Adrenal gland (tissue), 9 donors: ENCODE measurements at regions not wholly inside any gene's neighbourhood (a gene's known extent, or its start where the extent isn't known, plus 50 kb on each side); places are given as distances from the start of the nearest gene placed in this dataset.

ENCODE experiments used
- DNase-seq, 7 donors: peaks; one replicate each; pipeline ENCODE4 v3.0.0-alpha.2; 2019 to 2020
- H3K27ac ChIP-seq, 5 donors: fragments of 200-600 bp; sonication (generic) in 4 of 5; 1 replicate in 3 of 5; 2 replicates in 2 of 5; pipeline versions ENCODE4 v1.5.1 to v1.8.0; 2016 to 2020; ENCODE audit warnings: mild to moderate bottlenecking in 1 of 5
- H3K27me3 ChIP-seq: fragments of 200-600 bp; 2 replicates; pipeline ENCODE4 v1.8.0; 2021
- H3K36me3 ChIP-seq, 2 donors: fragments of 200-600 bp; replicated peaks in 1 of 2; 1 replicate in 1 of 2; 2 replicates in 1 of 2; pipeline versions ENCODE4 v1.5.1 to v1.8.0; 2018 to 2022
- H3K4me1 ChIP-seq, 2 donors: fragments of 200-600 bp; replicated peaks in 1 of 2; 1 replicate in 1 of 2; 2 replicates in 1 of 2; pipeline versions ENCODE4 v1.5.1 to v1.8.0; 2018 to 2021
- H3K4me3 ChIP-seq, 4 donors: fragments of 200-600 bp; sonication (generic) in 3 of 4; one replicate each; pipeline ENCODE4 v1.5.1; 2016 to 2018
- H3K9me3 ChIP-seq, 3 donors: fragments of 200-600 bp; sonication (generic) in 1 of 3; replicated peaks in 1 of 3; 1 replicate in 2 of 3; 2 replicates in 1 of 3; pipeline versions ENCODE4 v1.5.1 to v1.8.0; 2016 to 2021
- POLR2A ChIP-seq, 2 donors: fragments of 450-650 bp; IDR thresholded peaks; one replicate each; pipeline ENCODE4 v1.6.1; 2017; ENCODE audit warnings: antibody characterized with exemption in 2 of 2, mild to moderate bottlenecking in 2 of 2, moderate library complexity in 1 of 2
- WGBS, 4 donors: extraction: QIAGEN DNeasy Blood & Tissue Kit in 2 of 4; methylation state at CpG; one replicate each; pipeline versions ENCODE4 v1.1.5 to v1.1.7; 2013 to 2017; 5-methylcytosine and 5-hydroxymethylcytosine counted together
- intact Hi-C, 2 donors: fragments of 100-400 bp; cut with DNase I; formaldehyde crosslinking; loops; one replicate each; pipeline versions ENCODE4 v1.14.1 to v1.15.0; 2022 to 2023
- TF ChIP-seq, protein P1 (sequence below), 6 experiments: fragments of 450-650 bp in 4 of 6; fragments of 200-600 bp in 2 of 6; sonication (generic) in 1 of 6; IDR thresholded peaks; 1 replicate in 5 of 6; 2 replicates in 1 of 6; pipeline versions ENCODE4 v1.5.1 to v1.8.0; 2016 to 2021; ENCODE audit warnings: antibody characterized with exemption in 6 of 6, mild to moderate bottlenecking in 2 of 6, moderate library complexity in 1 of 6
- donor health status: healthy with polysubstance abuse.
- donor health status: Bipolar disorder and iron deficiency.
- donor health status: DM: yes; HTN: yes; CAD: no.
- donor health status: DM: no; HTN: no; CAD: no.
- donor health status: DM: no; HTN: no; CAD: no.

DNA sequence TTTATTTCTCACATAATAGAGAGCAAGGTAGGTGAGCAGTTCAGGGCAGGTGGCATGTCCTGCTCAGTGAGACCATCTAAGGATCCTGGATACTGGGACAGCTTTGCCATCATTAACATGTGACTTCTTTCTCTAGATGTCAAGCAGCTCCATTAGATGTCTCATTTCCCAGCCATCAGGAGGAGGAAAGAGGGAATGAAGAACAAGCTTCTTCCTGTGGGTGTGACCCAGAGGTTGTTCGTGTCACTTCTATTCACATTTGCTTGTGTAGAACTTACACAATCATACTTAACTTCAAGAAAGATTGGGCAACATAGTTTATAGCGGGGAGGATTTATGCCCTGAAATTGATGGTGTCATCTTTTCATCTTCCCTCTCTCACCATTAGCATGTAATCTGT, 169.2 kb upstream of the B3GALT2 start:
- WGBS, 4 donors = 74 to 84% (median 76%) methylated on average over 2 of the region's 2 CpGs

DNA sequence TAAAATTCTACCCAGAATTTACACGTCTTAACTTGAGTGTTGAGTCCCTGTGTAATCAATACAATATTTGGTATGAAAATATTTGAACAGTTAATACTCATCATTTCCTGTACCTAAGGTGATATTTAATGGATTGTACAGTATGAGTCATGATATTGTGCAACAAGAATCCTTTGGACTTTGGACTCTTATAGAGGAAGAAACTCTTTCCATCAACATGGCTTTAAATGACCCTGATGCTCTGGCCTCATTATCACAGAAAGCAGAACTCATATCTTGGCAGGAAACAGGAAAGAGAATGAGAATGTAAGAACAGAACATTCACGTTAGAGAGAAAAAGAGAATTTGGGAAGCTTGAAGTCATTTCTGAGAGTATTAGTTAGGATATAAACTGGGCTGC, 168.8 kb upstream of the B3GALT2 start:
- H3K9me3 ChIP-seq = no peaks in the 10 kb centered on the region
- no peak overlapping the region for H3K27ac ChIP-seq
- H3K27me3 ChIP-seq = no peaks in the 10 kb centered on the region
- no peak overlapping the region for H3K4me3 ChIP-seq
- no peak for DNase-seq
- intact Hi-C loops = no loop called here
- WGBS, 4 donors = 35 to 53% (median 45%) methylated on average over 2 of the region's 2 CpGs
- no peaks in the 10 kb centered on the region for H3K4me1 ChIP-seq
- no peaks in the 10 kb centered on the region for H3K36me3 ChIP-seq
- no peak for TF ChIP-seq POLR2A (IDR thresholded peaks at IDR 0.05)
- TF ChIP-seq, protein P1, sequence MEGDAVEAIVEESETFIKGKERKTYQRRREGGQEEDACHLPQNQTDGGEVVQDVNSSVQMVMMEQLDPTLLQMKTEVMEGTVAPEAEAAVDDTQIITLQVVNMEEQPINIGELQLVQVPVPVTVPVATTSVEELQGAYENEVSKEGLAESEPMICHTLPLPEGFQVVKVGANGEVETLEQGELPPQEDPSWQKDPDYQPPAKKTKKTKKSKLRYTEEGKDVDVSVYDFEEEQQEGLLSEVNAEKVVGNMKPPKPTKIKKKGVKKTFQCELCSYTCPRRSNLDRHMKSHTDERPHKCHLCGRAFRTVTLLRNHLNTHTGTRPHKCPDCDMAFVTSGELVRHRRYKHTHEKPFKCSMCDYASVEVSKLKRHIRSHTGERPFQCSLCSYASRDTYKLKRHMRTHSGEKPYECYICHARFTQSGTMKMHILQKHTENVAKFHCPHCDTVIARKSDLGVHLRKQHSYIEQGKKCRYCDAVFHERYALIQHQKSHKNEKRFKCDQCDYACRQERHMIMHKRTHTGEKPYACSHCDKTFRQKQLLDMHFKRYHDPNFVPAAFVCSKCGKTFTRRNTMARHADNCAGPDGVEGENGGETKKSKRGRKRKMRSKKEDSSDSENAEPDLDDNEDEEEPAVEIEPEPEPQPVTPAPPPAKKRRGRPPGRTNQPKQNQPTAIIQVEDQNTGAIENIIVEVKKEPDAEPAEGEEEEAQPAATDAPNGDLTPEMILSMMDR (IDR thresholded peaks at IDR 0.05) = no peak

More for the DNA sequence above, 169.2 kb upstream of the B3GALT2 start:
- no peak overlapping the region for H3K4me3 ChIP-seq
- TF ChIP-seq, protein P1 (IDR thresholded peaks at IDR 0.05) = no peak
- TF ChIP-seq POLR2A (IDR thresholded peaks at IDR 0.05) = no peak
- intact Hi-C loops = no loop called here
- no peaks in the 10 kb centered on the region for H3K9me3 ChIP-seq
- H3K36me3 ChIP-seq = no peaks in the 10 kb centered on the region
- H3K27me3 ChIP-seq = no peaks in the 10 kb centered on the region
- no peak for DNase-seq
- H3K27ac ChIP-seq = no peak overlapping the region
- no peaks in the 10 kb centered on the region for H3K4me1 ChIP-seq

DNA sequence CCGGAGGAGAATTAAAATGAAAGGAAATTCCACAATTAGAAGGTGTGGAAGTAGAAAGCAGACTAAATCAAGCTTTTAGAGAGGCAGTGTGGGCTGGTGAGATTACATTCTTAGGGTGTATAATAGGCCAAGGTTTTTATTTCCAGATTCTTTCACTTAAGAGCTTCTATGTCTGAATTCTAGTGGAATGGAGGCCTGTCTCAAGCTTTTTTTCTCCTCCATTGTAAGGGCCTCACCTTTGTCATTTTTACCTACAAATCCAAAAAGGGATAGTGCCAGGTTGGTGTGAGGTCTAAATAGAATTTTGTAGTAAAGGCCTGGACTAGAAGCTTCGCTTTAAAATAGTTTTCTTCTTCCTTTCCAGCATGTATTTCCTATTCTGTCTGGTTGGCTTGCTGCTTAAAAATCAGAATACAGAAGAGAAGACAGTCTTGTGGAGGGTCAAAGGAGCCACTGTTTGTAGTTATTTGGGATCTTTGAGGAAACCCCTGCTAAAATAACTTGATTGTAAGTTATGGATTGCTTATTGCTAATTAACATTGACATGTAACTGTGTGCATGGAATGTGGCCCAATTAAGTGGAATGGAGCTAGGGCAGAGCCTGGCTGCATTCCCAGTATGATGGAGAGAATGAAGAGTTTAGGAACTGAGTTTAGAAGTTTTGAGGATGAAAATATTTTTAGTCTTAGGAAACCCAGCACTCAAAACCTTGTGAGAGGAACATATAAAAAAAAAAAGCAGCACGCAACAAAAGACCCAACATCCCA, 162.5 kb upstream of the B3GALT2 start:
- TF ChIP-seq, protein P1 (IDR thresholded peaks at IDR 0.05) = no peak
- TF ChIP-seq POLR2A (IDR thresholded peaks at IDR 0.05) = no peak
- no peaks in the 10 kb centered on the region for H3K36me3 ChIP-seq
- H3K27me3 ChIP-seq = no peaks in the 10 kb centered on the region
- H3K27ac ChIP-seq = no peak overlapping the region
- WGBS, 4 donors = 78 to 89% (median 84%) methylated on average over 3 of the region's 3 CpGs
- DNase-seq = no peak
- no peaks in the 10 kb centered on the region for H3K9me3 ChIP-seq
- no peak overlapping the region for H3K4me3 ChIP-seq
- intact Hi-C loops = no loop called here
- no peaks in the 10 kb centered on the region for H3K4me1 ChIP-seq

DNA sequence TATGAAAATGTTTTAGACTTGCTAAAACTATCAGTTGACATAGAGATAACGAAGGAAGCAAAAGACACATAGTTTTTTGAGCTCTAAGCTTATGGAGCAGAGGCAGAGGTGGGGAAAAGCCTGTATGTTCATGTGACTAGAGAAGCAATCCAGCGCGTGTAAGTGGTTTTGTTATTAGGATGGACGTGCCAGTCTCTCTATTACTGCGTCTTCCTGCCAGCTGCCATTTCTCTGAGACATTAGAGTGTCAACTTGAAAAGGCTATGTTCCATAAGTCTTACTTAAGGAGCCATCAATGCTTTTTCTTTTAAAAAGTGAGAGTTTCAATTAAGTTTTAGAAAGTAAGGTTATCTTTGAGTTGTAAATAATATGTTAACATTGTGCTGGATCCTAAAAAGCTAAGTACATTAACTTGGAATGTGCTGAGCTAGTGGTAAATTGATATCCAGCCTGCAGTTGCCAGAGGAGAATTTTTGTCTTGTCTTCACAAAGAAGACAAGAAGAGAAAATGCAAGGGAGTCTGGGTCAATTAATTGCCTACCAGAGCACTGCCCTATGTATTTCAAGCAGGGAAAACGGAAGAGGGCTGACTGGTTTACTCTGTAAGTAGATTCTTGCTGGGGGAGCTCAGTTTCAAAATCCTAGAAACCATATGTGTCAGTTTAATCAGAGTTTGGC, 161.8 kb upstream of the B3GALT2 start:
- DNase-seq = no peak
- Histone ChIP-seq H3K36me3 (no peaks in the 10 kb centered on the region), H3K4me1 (no peaks in the 10 kb centered on the region), H3K4me3 (no peak overlapping the region), H3K27me3 (no peaks in the 10 kb centered on the region), H3K27ac (no peak overlapping the region), H3K9me3 (no peaks in the 10 kb centered on the region)
- 70 to 81% (median 80%) methylated on average over 6 of the region's 6 CpGs for WGBS, 4 donors
- no peak for TF ChIP-seq POLR2A (IDR thresholded peaks at IDR 0.05)
- TF ChIP-seq, protein P1 (IDR thresholded peaks at IDR 0.05) = no peak
- intact Hi-C loops = no loop called here
